Ishikawa (cell line): ENCODE measurements at regions not wholly inside any gene's neighbourhood (a gene's known extent, or its start where the extent isn't known, plus 50 kb on each side); places are given as distances from the start of the nearest gene placed in this dataset.

Experiments used
- CEBPB ChIP-seq: IDR thresholded peaks from 2 replicates; pipeline ENCODE4 v1.6.1; 2012
- EGR1 ChIP-seq: IDR thresholded peaks from 2 replicates; pipeline ENCODE4 v1.6.1; 2012
- EP300 ChIP-seq: IDR thresholded peaks from 2 replicates; pipeline ENCODE4 v1.6.1; 2012; ENCODE audit warnings: borderline replicate concordance
- NFIC ChIP-seq: IDR thresholded peaks from 2 replicates; pipeline ENCODE4 v1.6.1; 2012
- REST ChIP-seq: IDR thresholded peaks from 2 replicates; pipeline ENCODE4 v1.6.1; 2012; ENCODE audit warnings: low read depth, mild to moderate bottlenecking
- TAF1 ChIP-seq: IDR thresholded peaks from 2 replicates; pipeline ENCODE4 v1.6.1; 2012; ENCODE audit warnings: low read depth, mild to moderate bottlenecking
- TCF12 ChIP-seq: IDR thresholded peaks from 2 replicates; pipeline ENCODE4 v1.6.1; 2012; ENCODE audit warnings: low read depth
- TEAD4 ChIP-seq: IDR thresholded peaks from 2 replicates; pipeline ENCODE4 v1.6.1; 2012
- USF1 ChIP-seq: IDR thresholded peaks from 2 replicates; pipeline ENCODE4 v1.6.1; 2012
- YY1 ChIP-seq: IDR thresholded peaks from 2 replicates; pipeline ENCODE4 v1.6.1; 2012; ENCODE audit warnings: low read depth
- ZBTB7A ChIP-seq: IDR thresholded peaks from 2 replicates; pipeline ENCODE4 v1.6.1; 2012; ENCODE audit warnings: low read depth
- TF ChIP-seq, protein P1 (sequence below): IDR thresholded peaks from 2 replicates; pipeline ENCODE4 v1.6.1; 2012

DNA sequence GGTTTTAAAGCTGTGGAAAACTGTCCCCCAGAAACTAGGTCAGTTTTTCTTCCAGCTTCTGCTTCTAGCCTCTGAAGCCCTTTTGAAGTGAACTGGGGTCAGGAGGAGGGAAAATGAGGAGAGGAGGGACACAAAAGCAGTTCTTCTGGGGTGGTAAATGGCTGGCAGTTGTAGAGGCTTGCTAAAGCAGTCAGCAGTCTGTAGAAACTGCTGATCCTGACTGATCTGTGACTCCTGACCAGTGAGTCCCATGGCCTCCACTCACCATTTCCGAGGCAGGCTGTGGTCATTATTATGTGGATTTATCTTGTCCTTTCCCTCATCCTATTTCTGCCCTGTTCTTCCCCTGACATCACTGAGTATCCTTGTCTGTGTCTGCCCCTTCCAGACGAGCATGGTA is 276.4 kb upstream of the ROPN1 start:
- no peak for TF ChIP-seq TAF1
- TF ChIP-seq EP300: no peak
- no peak for TF ChIP-seq TEAD4
- TF ChIP-seq ZBTB7A: no peak
- TF ChIP-seq YY1: no peak
- TF ChIP-seq REST: no peak
- no peak for TF ChIP-seq USF1
- no peak for TF ChIP-seq NFIC
- no peak for TF ChIP-seq EGR1
- no peak for TF ChIP-seq CEBPB
- no peak for TF ChIP-seq TCF12
- TF ChIP-seq, protein P1, sequence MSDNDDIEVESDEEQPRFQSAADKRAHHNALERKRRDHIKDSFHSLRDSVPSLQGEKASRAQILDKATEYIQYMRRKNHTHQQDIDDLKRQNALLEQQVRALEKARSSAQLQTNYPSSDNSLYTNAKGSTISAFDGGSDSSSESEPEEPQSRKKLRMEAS: no peak
